A549 (cell line): ENCODE measurements at regions not wholly inside any gene's neighbourhood (a gene's known extent, or its start where the extent isn't known, plus 50 kb on each side); places are given as distances from the start of the nearest gene placed in this dataset.

Experiments
- ATAC-seq, 2 experiments: fragments of 200-7000 bp in 1 of 2; fragments of >200 bp in 1 of 2; cut with Nextera tagmentation in 1 of 2; cut with Tn5 transposase in 1 of 2; 3 replicates each; pipeline versions ENCODE4 v1.8.0 to v1.9.1; 2018 to 2020; ENCODE audit warnings: mild to moderate bottlenecking in 1 of 2, moderate library complexity in 1 of 2
- CTCF ChIA-PET: fragments of 300-600 bp; sonication (Branson Sonifier 250); formaldehyde crosslinking; extraction: SDS; loops from one replicate; lab custom pipeline; 2021; ENCODE audit warnings: antibody characterized with exemption, inconsistent platforms; lab: Yijun Ruan, JAX
- POLR2A ChIA-PET: fragments of 350-600 bp; formaldehyde crosslinking; extraction: SDS; loops from one replicate; lab custom pipeline; 2021; ENCODE audit warnings: antibody characterized with exemption, inconsistent platforms; lab: Yijun Ruan, JAX
- DNase-seq, 2 experiments: peaks; one replicate each; pipeline versions ENCODE4 v3.0.0 to v3.0.0-alpha.2; 2011 to 2016; ENCODE audit warnings: low read depth in 1 of 2, low spot score in 1 of 2
- FAIRE-seq: peaks from 2 replicates; lab custom pipeline; 2011; peaks lifted over from hg19 to GRCh38; lab: Jason Lieb, UNC
- H3K27ac ChIP-seq, 2 experiments: fragments of >200 bp; sonication (Bioruptor Twin); formaldehyde crosslinking; 3 replicates each; pipeline ENCODE4 v1.5.1; 2016 to 2017
- H3K4me1 ChIP-seq: fragments of >200 bp; sonication (Bioruptor Twin); formaldehyde crosslinking; 3 replicates; pipeline ENCODE4 v1.6.1; 2016
- H3K4me2 ChIP-seq: fragments of >200 bp; sonication (Bioruptor Twin); formaldehyde crosslinking; 3 replicates; pipeline ENCODE4 v1.6.1; 2016
- H3K4me3 ChIP-seq: fragments of >200 bp; sonication (Bioruptor Twin); formaldehyde crosslinking; 3 replicates; pipeline ENCODE4 v1.5.1; 2016
- H3K9me3 ChIP-seq: fragments of >200 bp; sonication (Bioruptor Twin); formaldehyde crosslinking; 3 replicates; pipeline ENCODE4 v1.6.1; 2016
- CBX8 ChIP-seq: fragments of 200-600 bp; sonication (generic); IDR thresholded peaks from 2 replicates; pipeline ENCODE4 v1.6.1; 2016
- ESRRA ChIP-seq: fragments of 150-350 bp; IDR thresholded peaks from 2 replicates; pipeline ENCODE4 v1.6.1; 2014; ENCODE audit warnings: mild to moderate bottlenecking, low read length, borderline replicate concordance
- FOSB ChIP-seq: fragments of 250-450 bp; sonication (Bioruptor Pico); IDR thresholded peaks from 2 replicates; pipeline ENCODE4 v1.5.0; 2020; ENCODE audit warnings: mild to moderate bottlenecking, moderate library complexity
- GATA3 ChIP-seq: IDR thresholded peaks from 2 replicates; pipeline ENCODE4 v1.6.1; 2012; ENCODE audit warnings: borderline replicate concordance
- HDAC2 ChIP-seq: fragments of 200-600 bp; sonication (generic); IDR thresholded peaks from 2 replicates; pipeline ENCODE4 v1.6.1; 2016
- HEYL ChIP-seq: fragments of 250-450 bp; sonication (Bioruptor Pico); IDR thresholded peaks from 2 replicates; pipeline ENCODE4 v1.8.0; 2021; ENCODE audit warnings: mild to moderate bottlenecking, moderate library complexity
- HOXA7 ChIP-seq: fragments of 250-450 bp; sonication (Bioruptor Pico); IDR thresholded peaks from 2 replicates; pipeline ENCODE4 v1.5.0; 2020; ENCODE audit warnings: mild to moderate bottlenecking, moderate library complexity
- HOXB13 ChIP-seq: fragments of 250-450 bp; sonication (Bioruptor Pico); IDR thresholded peaks from 2 replicates; pipeline ENCODE4 v1.5.0; 2020; ENCODE audit warnings: low read depth, mild to moderate bottlenecking, moderate library complexity
- HOXB5 ChIP-seq: fragments of 250-450 bp; sonication (Bioruptor Pico); IDR thresholded peaks from 2 replicates; pipeline ENCODE4 v1.5.0; 2020; ENCODE audit warnings: mild to moderate bottlenecking, moderate library complexity
- JUNB ChIP-seq: fragments of >200 bp; sonication (Bioruptor Twin); formaldehyde crosslinking; IDR thresholded peaks from 2 replicates; pipeline ENCODE4 v1.6.1; 2016
- KDM1A ChIP-seq: fragments of 200-600 bp; sonication (generic); IDR thresholded peaks from 2 replicates; pipeline ENCODE4 v1.6.1; 2016; ENCODE audit warnings: low read depth, mild to moderate bottlenecking
- KDM5A ChIP-seq: fragments of 200-600 bp; sonication (generic); IDR thresholded peaks from 2 replicates; pipeline ENCODE4 v1.6.1; 2016; ENCODE audit warnings: antibody characterized with exemption, mild to moderate bottlenecking
- MAFK ChIP-seq: fragments of 450-650 bp; IDR thresholded peaks from 2 replicates; pipeline ENCODE4 v1.6.1; 2014; ENCODE audit not compliant: partially characterized antibody
- NR3C1 ChIP-seq: fragments of >200 bp; sonication (Bioruptor Twin); formaldehyde crosslinking; IDR thresholded peaks from 3 replicates; pipeline ENCODE4 v1.6.1; 2017
- RAD21 ChIP-seq, 2 experiments: fragments of >200 bp in 1 of 2; sonication (Bioruptor Twin) in 1 of 2; formaldehyde crosslinking in 1 of 2; IDR thresholded peaks in 1 of 2; conservative IDR thresholded peaks in 1 of 2; 2 replicates in 1 of 2; 3 replicates in 1 of 2; pipeline ENCODE4 v1.6.1; 2012 to 2018; ENCODE audit warnings: inconsistent platforms in 1 of 2
- RFX5 ChIP-seq: fragments of 450-650 bp; IDR thresholded peaks from 2 replicates; pipeline ENCODE4 v1.7.1; 2014; ENCODE audit warnings: antibody characterized with exemption, mild to moderate bottlenecking, moderate library complexity
- RNF2 ChIP-seq: fragments of 200-600 bp; sonication (generic); IDR thresholded peaks from 2 replicates; pipeline ENCODE4 v1.6.1; 2016; ENCODE audit warnings: low read depth, mild to moderate bottlenecking, antibody characterized with exemption, moderate library complexity, borderline replicate concordance
- ZC3H11A ChIP-seq: fragments of 450-650 bp; IDR thresholded peaks from 2 replicates; pipeline ENCODE4 v1.6.1; 2014; ENCODE audit warnings: antibody characterized with exemption, mild to moderate bottlenecking
- ZNF302 ChIP-seq: fragments of 250-450 bp; sonication (Bioruptor Pico); IDR thresholded peaks from 2 replicates; pipeline ENCODE4 v1.9.0; 2021; ENCODE audit warnings: inconsistent platforms, mild to moderate bottlenecking, moderate library complexity
- ZSCAN20 ChIP-seq: fragments of 250-450 bp; sonication (Bioruptor Pico); IDR thresholded peaks from 2 replicates; pipeline ENCODE4 v1.8.0; 2022; ENCODE audit warnings: mild to moderate bottlenecking, moderate library complexity
- WGBS: methylation state at CpG from one replicate; pipeline ENCODE4 v1.1.6; 2017; ENCODE audit errors: missing lambda C conversion rate; 5-methylcytosine and 5-hydroxymethylcytosine counted together
- TF ChIP-seq, protein P1 (sequence below): fragments of >200 bp; sonication (Bioruptor Twin); formaldehyde crosslinking; IDR thresholded peaks from 3 replicates; pipeline ENCODE4 v1.5.1; 2016
- TF ChIP-seq, protein P2 (sequence below): fragments of 250-450 bp; sonication (Bioruptor Pico); IDR thresholded peaks from 2 replicates; pipeline ENCODE4 v1.5.0; 2020; ENCODE audit warnings: low read depth, mild to moderate bottlenecking, moderate library complexity
- TF ChIP-seq, protein P3 (sequence below): fragments of 450-650 bp; IDR thresholded peaks from 2 replicates; pipeline ENCODE4 v1.6.1; 2014; ENCODE audit warnings: antibody characterized with exemption
- TF ChIP-seq, protein P4 (sequence below): IDR thresholded peaks from 2 replicates; pipeline ENCODE4 v1.6.1; 2012; ENCODE audit warnings: low read depth, borderline replicate concordance
- TF ChIP-seq, protein P5 (sequence below): IDR thresholded peaks from 2 replicates; pipeline ENCODE4 v1.6.1; 2012
- TF ChIP-seq, protein P6 (sequence below): fragments of >200 bp; sonication (Bioruptor Twin); formaldehyde crosslinking; IDR thresholded peaks from 3 replicates; pipeline ENCODE4 v1.6.1; 2016

DNA sequence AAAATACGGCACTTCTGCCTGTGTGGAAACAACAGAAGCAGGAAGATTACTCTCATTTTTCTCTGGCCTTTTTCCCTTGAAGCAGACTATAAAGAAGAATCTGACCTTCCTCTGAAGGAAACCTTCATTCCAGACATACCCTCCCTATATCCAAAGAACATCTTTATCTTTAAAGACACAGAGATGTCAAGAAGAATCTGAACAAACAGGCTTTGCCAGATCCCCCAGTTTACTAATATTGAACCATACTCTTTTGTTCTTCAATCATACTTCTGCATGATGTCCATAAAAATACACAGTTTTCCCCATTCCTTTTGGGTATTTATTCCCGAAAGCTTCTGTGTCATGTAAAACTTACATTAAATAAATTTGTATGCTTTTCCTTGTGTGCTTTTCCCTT lies 225.8 kb downstream of the MAT2B start:
- WGBS = 18% methylated on average over 2 of the region's 2 CpGs
- Histone ChIP-seq H3K9me3 (no peaks in the 10 kb centered on the region), H3K4me1 (no peaks in the 10 kb centered on the region), H3K27ac (no peak overlapping the region), H3K4me3 (no peak overlapping the region), H3K4me2 (no peak overlapping the region)
- POLR2A ChIA-PET = no interaction called here
- TF ChIP-seq HOXB13 (CRISPR knock-in tag) = no peak
- TF ChIP-seq, protein P1, sequence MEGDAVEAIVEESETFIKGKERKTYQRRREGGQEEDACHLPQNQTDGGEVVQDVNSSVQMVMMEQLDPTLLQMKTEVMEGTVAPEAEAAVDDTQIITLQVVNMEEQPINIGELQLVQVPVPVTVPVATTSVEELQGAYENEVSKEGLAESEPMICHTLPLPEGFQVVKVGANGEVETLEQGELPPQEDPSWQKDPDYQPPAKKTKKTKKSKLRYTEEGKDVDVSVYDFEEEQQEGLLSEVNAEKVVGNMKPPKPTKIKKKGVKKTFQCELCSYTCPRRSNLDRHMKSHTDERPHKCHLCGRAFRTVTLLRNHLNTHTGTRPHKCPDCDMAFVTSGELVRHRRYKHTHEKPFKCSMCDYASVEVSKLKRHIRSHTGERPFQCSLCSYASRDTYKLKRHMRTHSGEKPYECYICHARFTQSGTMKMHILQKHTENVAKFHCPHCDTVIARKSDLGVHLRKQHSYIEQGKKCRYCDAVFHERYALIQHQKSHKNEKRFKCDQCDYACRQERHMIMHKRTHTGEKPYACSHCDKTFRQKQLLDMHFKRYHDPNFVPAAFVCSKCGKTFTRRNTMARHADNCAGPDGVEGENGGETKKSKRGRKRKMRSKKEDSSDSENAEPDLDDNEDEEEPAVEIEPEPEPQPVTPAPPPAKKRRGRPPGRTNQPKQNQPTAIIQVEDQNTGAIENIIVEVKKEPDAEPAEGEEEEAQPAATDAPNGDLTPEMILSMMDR = no peak
- TF ChIP-seq CBX8 = no peak
- TF ChIP-seq, protein P2, sequence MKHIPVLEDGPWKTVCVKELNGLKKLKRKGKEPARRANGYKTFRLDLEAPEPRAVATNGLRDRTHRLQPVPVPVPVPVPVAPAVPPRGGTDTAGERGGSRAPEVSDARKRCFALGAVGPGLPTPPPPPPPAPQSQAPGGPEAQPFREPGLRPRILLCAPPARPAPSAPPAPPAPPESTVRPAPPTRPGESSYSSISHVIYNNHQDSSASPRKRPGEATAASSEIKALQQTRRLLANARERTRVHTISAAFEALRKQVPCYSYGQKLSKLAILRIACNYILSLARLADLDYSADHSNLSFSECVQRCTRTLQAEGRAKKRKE (CRISPR knock-in tag) = no peak
- no peak for TF ChIP-seq JUNB
- no peak for TF ChIP-seq RNF2
- no peak for TF ChIP-seq HEYL (CRISPR knock-in tag)
- no peak for TF ChIP-seq RFX5
- TF ChIP-seq ESRRA = no peak
- TF ChIP-seq HOXB5 (CRISPR knock-in tag) = no peak
- TF ChIP-seq KDM5A = no peak
- TF ChIP-seq NR3C1 = no peak
- TF ChIP-seq GATA3 = no peak
- TF ChIP-seq, protein P3, sequence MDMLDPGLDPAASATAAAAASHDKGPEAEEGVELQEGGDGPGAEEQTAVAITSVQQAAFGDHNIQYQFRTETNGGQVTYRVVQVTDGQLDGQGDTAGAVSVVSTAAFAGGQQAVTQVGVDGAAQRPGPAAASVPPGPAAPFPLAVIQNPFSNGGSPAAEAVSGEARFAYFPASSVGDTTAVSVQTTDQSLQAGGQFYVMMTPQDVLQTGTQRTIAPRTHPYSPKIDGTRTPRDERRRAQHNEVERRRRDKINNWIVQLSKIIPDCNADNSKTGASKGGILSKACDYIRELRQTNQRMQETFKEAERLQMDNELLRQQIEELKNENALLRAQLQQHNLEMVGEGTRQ = no peak
- no peak for TF ChIP-seq RAD21 (conservative IDR thresholded peaks at IDR 0.05 in 1 of 2, IDR thresholded peaks at IDR 0.05 in 1 of 2)
- TF ChIP-seq ZSCAN20 (CRISPR knock-in tag) = no peak
- TF ChIP-seq KDM1A = no peak
- TF ChIP-seq, protein P4, sequence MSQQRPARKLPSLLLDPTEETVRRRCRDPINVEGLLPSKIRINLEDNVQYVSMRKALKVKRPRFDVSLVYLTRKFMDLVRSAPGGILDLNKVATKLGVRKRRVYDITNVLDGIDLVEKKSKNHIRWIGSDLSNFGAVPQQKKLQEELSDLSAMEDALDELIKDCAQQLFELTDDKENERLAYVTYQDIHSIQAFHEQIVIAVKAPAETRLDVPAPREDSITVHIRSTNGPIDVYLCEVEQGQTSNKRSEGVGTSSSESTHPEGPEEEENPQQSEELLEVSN = no peak
- no peak for TF ChIP-seq FOSB (CRISPR knock-in tag)
- no peak for DNase-seq
- no peak for ATAC-seq
- no peak for FAIRE-seq
- CTCF ChIA-PET = no interaction called here

DNA sequence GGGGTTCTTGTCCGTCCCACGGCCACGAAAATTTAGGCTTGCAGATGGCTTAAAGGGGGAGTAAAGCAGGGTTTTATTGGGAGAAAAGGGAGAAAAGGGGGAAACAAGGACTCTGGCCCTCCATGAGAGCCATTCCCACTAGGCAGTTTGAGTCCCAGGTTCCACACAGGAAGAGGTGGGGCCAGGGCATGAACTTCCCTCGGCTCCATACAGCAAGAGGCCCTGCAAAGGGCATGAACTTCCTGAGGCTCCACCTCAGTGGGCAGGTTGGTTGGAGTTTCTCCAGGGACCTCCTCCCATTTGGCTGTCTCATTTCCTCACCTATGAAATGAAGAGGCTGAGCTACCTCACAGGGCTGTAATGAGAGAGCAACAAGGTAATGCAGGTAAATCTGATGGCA lies 229.7 kb downstream of the MAT2B start:
- 0% methylated on average over 4 of the region's 4 CpGs for WGBS
- H3K4me1 ChIP-seq = no peaks in the 10 kb centered on the region
- H3K4me2 ChIP-seq = no peak overlapping the region
- TF ChIP-seq HOXA7 (CRISPR knock-in tag) = no peak
- TF ChIP-seq FOSB (CRISPR knock-in tag) = no peak
- no peak for TF ChIP-seq RFX5
- TF ChIP-seq RNF2 = no peak
- TF ChIP-seq HDAC2 = no peak
- ChIA-PET POLR2A (no interaction called here), CTCF (no interaction called here)
- no peaks in the 10 kb centered on the region for H3K9me3 ChIP-seq
- H3K27ac ChIP-seq = no peak overlapping the region
- DNase-seq = no peak
- no peak overlapping the region for H3K4me3 ChIP-seq
- no peak for FAIRE-seq
- ATAC-seq = no peak

DNA sequence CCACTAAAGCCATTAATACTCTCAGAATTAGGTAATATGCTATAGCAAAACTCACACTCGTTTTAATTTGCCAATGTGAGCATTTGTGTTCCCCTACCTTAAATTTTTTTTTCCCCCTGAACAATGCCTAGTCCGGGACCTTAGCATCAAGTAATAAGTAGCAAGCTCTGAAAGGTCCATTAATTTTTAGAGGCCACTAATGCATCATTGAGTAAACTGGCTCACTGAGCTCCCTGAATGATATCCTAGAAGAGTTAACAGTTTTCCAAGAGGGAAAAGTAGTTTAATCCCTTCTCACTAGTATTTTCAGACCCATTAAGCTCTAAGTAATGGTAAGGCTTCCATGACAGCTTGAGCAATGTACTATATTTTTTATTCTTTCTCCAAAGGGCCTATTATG lies 242.2 kb downstream of the MAT2B start:
- no peak for TF ChIP-seq ZC3H11A
- TF ChIP-seq RFX5 = no peak
- no peak for TF ChIP-seq MAFK
- TF ChIP-seq HOXB5 (CRISPR knock-in tag) = no peak
- TF ChIP-seq, protein P5, sequence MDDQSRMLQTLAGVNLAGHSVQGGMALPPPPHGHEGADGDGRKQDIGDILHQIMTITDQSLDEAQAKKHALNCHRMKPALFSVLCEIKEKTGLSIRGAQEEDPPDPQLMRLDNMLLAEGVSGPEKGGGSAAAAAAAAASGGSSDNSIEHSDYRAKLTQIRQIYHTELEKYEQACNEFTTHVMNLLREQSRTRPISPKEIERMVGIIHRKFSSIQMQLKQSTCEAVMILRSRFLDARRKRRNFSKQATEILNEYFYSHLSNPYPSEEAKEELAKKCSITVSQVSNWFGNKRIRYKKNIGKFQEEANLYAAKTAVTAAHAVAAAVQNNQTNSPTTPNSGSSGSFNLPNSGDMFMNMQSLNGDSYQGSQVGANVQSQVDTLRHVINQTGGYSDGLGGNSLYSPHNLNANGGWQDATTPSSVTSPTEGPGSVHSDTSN = no peak
- no peak for TF ChIP-seq FOSB (CRISPR knock-in tag)
- TF ChIP-seq, protein P3 = no peak
- TF ChIP-seq, protein P6, sequence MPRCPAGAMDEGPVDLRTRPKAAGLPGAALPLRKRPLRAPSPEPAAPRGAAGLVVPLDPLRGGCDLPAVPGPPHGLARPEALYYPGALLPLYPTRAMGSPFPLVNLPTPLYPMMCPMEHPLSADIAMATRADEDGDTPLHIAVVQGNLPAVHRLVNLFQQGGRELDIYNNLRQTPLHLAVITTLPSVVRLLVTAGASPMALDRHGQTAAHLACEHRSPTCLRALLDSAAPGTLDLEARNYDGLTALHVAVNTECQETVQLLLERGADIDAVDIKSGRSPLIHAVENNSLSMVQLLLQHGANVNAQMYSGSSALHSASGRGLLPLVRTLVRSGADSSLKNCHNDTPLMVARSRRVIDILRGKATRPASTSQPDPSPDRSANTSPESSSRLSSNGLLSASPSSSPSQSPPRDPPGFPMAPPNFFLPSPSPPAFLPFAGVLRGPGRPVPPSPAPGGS = no peak
- TF ChIP-seq CBX8 = no peak
- TF ChIP-seq ZNF302 = no peak
- ChIA-PET CTCF (interaction anchor here (0.9 kb wide), 1 partner anchor 51 kb away, joined by 3 read pairs; no protein-coding TSS in a partner anchor), POLR2A (no interaction called here)
- H3K4me1 ChIP-seq = no peaks in the 10 kb centered on the region
- no peak overlapping the region for H3K27ac ChIP-seq
- no peak overlapping the region for H3K4me3 ChIP-seq
- no peak for ATAC-seq
- WGBS = 0% methylated on average over 2 of the region's 2 CpGs
- DNase-seq = no peak
- no peak for FAIRE-seq
- H3K4me2 ChIP-seq = no peak overlapping the region
- H3K9me3 ChIP-seq = no peaks in the 10 kb centered on the region
